Gastroesophageal sphincter (tissue), 3 donors: ENCODE measurements at regions not wholly inside any gene's neighbourhood (a gene's known extent, or its start where the extent isn't known, plus 50 kb on each side); places are given as distances from the start of the nearest gene placed in this dataset.

Experiments used
- CTCF ChIP-seq, 4 experiments: fragments of 200-600 bp in 2 of 4; fragments of 450-650 bp in 2 of 4; sonication (generic) in 1 of 4; IDR thresholded peaks; one replicate each; pipeline ENCODE4 v1.5.1; 2017 to 2019; ENCODE audit warnings: antibody characterized with exemption in 4 of 4, mild to moderate bottlenecking in 2 of 4, moderate library complexity in 2 of 4
- EP300 ChIP-seq: sonication (generic); formaldehyde crosslinking; IDR thresholded peaks from one replicate; pipeline ENCODE4 v1.6.1; 2017; ENCODE audit warnings: antibody characterized with exemption, mild to moderate bottlenecking
- POLR2A ChIP-seq, 2 donors: fragments of 450-650 bp; IDR thresholded peaks; one replicate each; pipeline ENCODE4 v1.6.1; 2017; ENCODE audit warnings: antibody characterized with exemption in 2 of 2, mild to moderate bottlenecking in 2 of 2, moderate library complexity in 1 of 2
- POLR2AphosphoS5 ChIP-seq: sonication (generic); formaldehyde crosslinking; IDR thresholded peaks from one replicate; pipeline ENCODE4 v1.6.1; 2017; ENCODE audit warnings: antibody characterized with exemption

- TF ChIP-seq CTCF (IDR thresholded peaks at IDR 0.05) (no peak), POLR2AphosphoS5 (no peak), POLR2A (IDR thresholded peaks at IDR 0.05) (no peak), EP300 (no peak)
Observed at GRCh38 chr4:173777921-173778320, 247.9 kb upstream of the HAND2 start.
